Vagina (tissue), 2 donors: ENCODE measurements at regions not wholly inside any gene's neighbourhood (a gene's known extent, or its start where the extent isn't known, plus 50 kb on each side); places are given as distances from the start of the nearest gene placed in this dataset.
A peak's percentile ranks its signal among the peaks of the same experiment; 100 is the strongest.

Experiments used
- DNase-seq, 2 donors: peaks; one replicate each; pipeline ENCODE4 v3.0.0-alpha.2; 2017; ENCODE audit errors: extremely low spot score in 2 of 2
- H3K27ac ChIP-seq: fragments of 200-600 bp; sonication (generic); one replicate; pipeline ENCODE4 v1.5.1; 2019
- H3K27me3 ChIP-seq: fragments of 200-600 bp; sonication (generic); one replicate; pipeline ENCODE4 v1.5.1; 2019
- H3K36me3 ChIP-seq, 2 donors: fragments of 200-600 bp; sonication (generic); one replicate each; pipeline ENCODE4 v1.5.1; 2017 to 2019
- H3K4me1 ChIP-seq: fragments of 200-600 bp; sonication (generic); one replicate; pipeline ENCODE4 v1.5.1; 2019
- H3K4me3 ChIP-seq, 2 donors: fragments of 200-600 bp; sonication (generic); 1 replicate in 1 of 2; 2 replicates in 1 of 2; pipeline ENCODE4 v1.5.1; 2016 to 2019
- H3K9me3 ChIP-seq: fragments of 200-600 bp; sonication (generic); one replicate; pipeline ENCODE4 v1.5.1; 2019
- CTCF ChIP-seq, 3 experiments: fragments of 450-650 bp in 2 of 3; fragments of 200-600 bp in 1 of 3; sonication (generic) in 1 of 3; IDR thresholded peaks; one replicate each; pipeline ENCODE4 v1.5.1; 2017 to 2019; ENCODE audit warnings: antibody characterized with exemption in 3 of 3, mild to moderate bottlenecking in 2 of 3, moderate library complexity in 2 of 3
- POLR2A ChIP-seq, 2 donors: fragments of 450-650 bp; IDR thresholded peaks; one replicate each; pipeline ENCODE4 v1.6.1; 2017; ENCODE audit warnings: antibody characterized with exemption in 2 of 2, mild to moderate bottlenecking in 2 of 2, moderate library complexity in 2 of 2
- POLR2AphosphoS5 ChIP-seq, 2 donors: sonication (generic); formaldehyde crosslinking; IDR thresholded peaks; one replicate each; pipeline ENCODE4 v1.9.0; 2017; ENCODE audit warnings: antibody characterized with exemption in 2 of 2, mild to moderate bottlenecking in 2 of 2, low read depth in 1 of 2; ENCODE audit not compliant: insufficient read depth in 1 of 2
- intact Hi-C: fragments of 100-400 bp; cut with DNase I; formaldehyde crosslinking; loops from one replicate; pipeline ENCODE4 v1.15.1; 2023

GRCh38 chr1:90593312-90593711 is 123.8 kb downstream of the BARHL2 start:
- Histone ChIP-seq H3K27ac (no peak overlapping the region), H3K36me3 (no peaks in the 10 kb centered on the region), H3K9me3 (no peaks in the 10 kb centered on the region), H3K4me1 (no peaks in the 10 kb centered on the region), H3K4me3 (no peak overlapping the region), H3K27me3 (no peaks in the 10 kb centered on the region)
- no peak for TF ChIP-seq POLR2AphosphoS5 (IDR thresholded peaks at IDR 0.05; ENCODE audit: insufficient read depth in 1 of 2, low read depth in 1 of 2)
- TF ChIP-seq CTCF (IDR thresholded peaks at IDR 0.05): no peak
- no peak for TF ChIP-seq POLR2A (IDR thresholded peaks at IDR 0.05)
- DNase-seq: no peak
- intact Hi-C loops: no loop called here

GRCh38 chr1:90591970-90592356 is 125.1 kb downstream of the BARHL2 start:
- H3K4me1 ChIP-seq: no peaks in the 10 kb centered on the region
- H3K36me3 ChIP-seq: no peaks in the 10 kb centered on the region
- H3K9me3 ChIP-seq: no peaks in the 10 kb centered on the region
- no peak overlapping the region for H3K4me3 ChIP-seq
- intact Hi-C loops: no loop called here
- DNase-seq: no peak
- TF ChIP-seq POLR2A (IDR thresholded peaks at IDR 0.05) (no peak), POLR2AphosphoS5 (IDR thresholded peaks at IDR 0.05; ENCODE audit: insufficient read depth in 1 of 2, low read depth in 1 of 2) (no peak), CTCF (IDR thresholded peaks at IDR 0.05) (no peak)
- no peak overlapping the region for H3K27ac ChIP-seq
- H3K27me3 ChIP-seq: no peaks in the 10 kb centered on the region

- TF ChIP-seq POLR2A (IDR thresholded peaks at IDR 0.05) (no peak), CTCF (IDR thresholded peaks at IDR 0.05) (no peak), POLR2AphosphoS5 (IDR thresholded peaks at IDR 0.05; ENCODE audit: insufficient read depth in 1 of 2, low read depth in 1 of 2) (no peak)
- no peak for DNase-seq
- intact Hi-C loops: no loop called here
- no peaks in the 10 kb centered on the region for H3K4me1 ChIP-seq
- no peaks in the 10 kb centered on the region for H3K36me3 ChIP-seq
- no peaks in the 10 kb centered on the region for H3K27me3 ChIP-seq
- no peak overlapping the region for H3K27ac ChIP-seq
- H3K4me3 ChIP-seq: no peak overlapping the region
- no peaks in the 10 kb centered on the region for H3K9me3 ChIP-seq
These were observed 125.6 kb downstream of the BARHL2 start for GRCh38 chr1:90591355-90591969.

GRCh38 chr1:90580176-90580575 is 136.9 kb downstream of the BARHL2 start:
- Histone ChIP-seq H3K27ac (no peak overlapping the region), H3K27me3 (no peaks in the 10 kb centered on the region), H3K4me3 (no peak overlapping the region), H3K9me3 (no peaks in the 10 kb centered on the region), H3K4me1 (no peaks in the 10 kb centered on the region), H3K36me3 (no peaks in the 10 kb centered on the region)
- intact Hi-C loops: no loop called here
- no peak for DNase-seq
- TF ChIP-seq POLR2A (IDR thresholded peaks at IDR 0.05) (no peak), POLR2AphosphoS5 (IDR thresholded peaks at IDR 0.05; ENCODE audit: insufficient read depth in 1 of 2, low read depth in 1 of 2) (no peak), CTCF (IDR thresholded peaks at IDR 0.05) (no peak)

- Histone ChIP-seq H3K4me1 (no peaks in the 10 kb centered on the region), H3K27ac (no peak overlapping the region), H3K4me3 (no peak overlapping the region), H3K27me3 (no peaks in the 10 kb centered on the region), H3K9me3 (no peaks in the 10 kb centered on the region), H3K36me3 (no peaks in the 10 kb centered on the region)
- DNase-seq: no peak
- no peak for TF ChIP-seq POLR2A (IDR thresholded peaks at IDR 0.05)
- TF ChIP-seq CTCF (IDR thresholded peaks at IDR 0.05): peak in 2 of 3 experiments; percentile 24 to 31
- intact Hi-C loops: no loop called here
These were observed 137.8 kb downstream of the BARHL2 start for GRCh38 chr1:90579212-90579802.
